IMR-90 (cell line): ENCODE measurements at regions not wholly inside any gene's neighbourhood (a gene's known extent, or its start where the extent isn't known, plus 50 kb on each side); places are given as distances from the start of the nearest gene placed in this dataset.

Source experiments
- ATAC-seq: fragments of 200-7000 bp; cut with Tn5 transposase; 2 replicates; pipeline ENCODE4 v1.9.1; 2020; ENCODE audit warnings: low read depth, mild to moderate bottlenecking, moderate library complexity
- BruUV-seq: library from RNA; stranded (reverse); fragments of 400-500 nt; replicated peaks from 2 replicates; lab custom pipeline; 2021; lab: Mats Ljungman, UMichigan
- CTCF ChIA-PET: fragments of 300-600 bp; formaldehyde crosslinking; extraction: SDS; loops from one replicate; lab custom pipeline; 2021; ENCODE audit warnings: antibody characterized with exemption; lab: Yijun Ruan, JAX
- POLR2A ChIA-PET: fragments of 300-600 bp; sonication (Branson Sonifier 250); formaldehyde crosslinking; loops from one replicate; lab custom pipeline; 2022; ENCODE audit warnings: antibody characterized with exemption; ENCODE audit not compliant: unreplicated experiment; lab: Charles Lee
- DNase-seq: peaks from one replicate; pipeline ENCODE4 v3.0.0; 2013
- H2AFZ ChIP-seq: replicated peaks from 2 replicates; pipeline ENCODE3; 2013; ENCODE audit warnings: low read length, mild to moderate bottlenecking; ENCODE audit not compliant: poor library complexity
- H2AK5ac ChIP-seq: 2 replicates; pipeline ENCODE4 v1.6.1; 2013; ENCODE audit warnings: low read depth, low read length, inconsistent platforms
- H2AK9ac ChIP-seq: replicated peaks from 2 replicates; pipeline ENCODE3; 2013; ENCODE audit warnings: mild to moderate bottlenecking, low read depth, low read length, moderate library complexity; ENCODE audit not compliant: poor library complexity
- H2BK120ac ChIP-seq: 2 replicates; pipeline ENCODE4 v1.6.1; 2013; ENCODE audit warnings: low read depth, low read length, inconsistent platforms
- H2BK15ac ChIP-seq: 3 replicates; pipeline ENCODE4 v1.6.1; 2013; ENCODE audit warnings: low read depth, low read length, inconsistent platforms
- H2BK20ac ChIP-seq: 2 replicates; pipeline ENCODE4 v1.6.1; 2013; ENCODE audit warnings: low read depth, mild to moderate bottlenecking, inconsistent platforms, low read length, moderate library complexity
- H2BK5ac ChIP-seq: 2 replicates; pipeline ENCODE4 v1.6.1; 2013; ENCODE audit warnings: mild to moderate bottlenecking, low read depth, low read length, inconsistent platforms; ENCODE audit not compliant: poor library complexity, severe bottlenecking
- H3K14ac ChIP-seq: replicated peaks from 2 replicates; pipeline ENCODE4 v1.6.1; 2013; ENCODE audit warnings: low read depth, low read length, inconsistent platforms
- H3K18ac ChIP-seq: 2 replicates; pipeline ENCODE4 v1.6.1; 2013; ENCODE audit warnings: low read depth, low read length, control low read depth
- H3K23ac ChIP-seq: 2 replicates; pipeline ENCODE4 v1.6.1; 2013; ENCODE audit warnings: low read depth, low read length, inconsistent platforms
- H3K27ac ChIP-seq: 2 replicates; pipeline ENCODE4 v1.5.1; 2013; ENCODE audit warnings: mild to moderate bottlenecking, control low read depth, low read length; ENCODE audit not compliant: insufficient read depth
- H3K27me3 ChIP-seq: 2 replicates; pipeline ENCODE4 v1.6.1; 2013; ENCODE audit warnings: low read length; ENCODE audit not compliant: control insufficient read depth, insufficient read depth
- H3K36me3 ChIP-seq: 2 replicates; pipeline ENCODE4 v1.6.1; 2013; ENCODE audit warnings: low read length, mixed read lengths; ENCODE audit not compliant: control insufficient read depth, insufficient read depth
- H3K4ac ChIP-seq: 2 replicates; pipeline ENCODE4 v1.6.1; 2013; ENCODE audit warnings: low read depth, low read length, inconsistent platforms
- H3K4me1 ChIP-seq: 2 replicates; pipeline ENCODE4 v1.6.1; 2013; ENCODE audit warnings: low read length, mixed read lengths; ENCODE audit not compliant: control insufficient read depth, insufficient read depth
- H3K4me2 ChIP-seq: 2 replicates; pipeline ENCODE4 v1.6.1; 2013; ENCODE audit warnings: low read depth, mild to moderate bottlenecking, control low read depth, low read length, moderate library complexity
- H3K4me3 ChIP-seq: 2 replicates; pipeline ENCODE4 v1.5.1; 2013; ENCODE audit warnings: low read depth, mild to moderate bottlenecking, control low read depth, low read length, moderate library complexity; ENCODE audit not compliant: insufficient read depth
- H3K56ac ChIP-seq: 2 replicates; pipeline ENCODE4 v1.6.1; 2013; ENCODE audit warnings: low read length, inconsistent platforms; ENCODE audit not compliant: insufficient read depth; ENCODE audit errors: extremely low read depth
- H3K79me1 ChIP-seq, 2 experiments: 2 replicates each; pipeline ENCODE4 v1.6.1; 2013; ENCODE audit warnings: low read length in 2 of 2, inconsistent platforms in 1 of 2, low read depth in 1 of 2
- H3K9ac ChIP-seq: 2 replicates; pipeline ENCODE4 v1.6.1; 2013; ENCODE audit warnings: low read depth, low read length, control low read depth
- H3K9me1 ChIP-seq: 2 replicates; pipeline ENCODE4 v1.6.1; 2013; ENCODE audit warnings: low read length, inconsistent platforms; ENCODE audit not compliant: insufficient read depth
- H3K9me3 ChIP-seq: 2 replicates; pipeline ENCODE4 v1.6.1; 2013; ENCODE audit warnings: low read length; ENCODE audit not compliant: control insufficient read depth, insufficient read depth
- H4K20me1 ChIP-seq: 2 replicates; pipeline ENCODE4 v1.6.1; 2013; ENCODE audit warnings: low read length, inconsistent platforms; ENCODE audit not compliant: insufficient read depth
- H4K5ac ChIP-seq: 2 replicates; pipeline ENCODE4 v1.6.1; 2013; ENCODE audit warnings: mild to moderate bottlenecking, low read depth, low read length, control low read depth
- H4K8ac ChIP-seq, 2 experiments: 2 replicates each; pipeline ENCODE4 v1.6.1; 2013; ENCODE audit warnings: low read depth in 2 of 2, low read length in 2 of 2, control low read depth in 1 of 2, inconsistent platforms in 1 of 2
- H4K91ac ChIP-seq: 2 replicates; pipeline ENCODE4 v1.6.1; 2013; ENCODE audit warnings: low read depth, low read length, inconsistent platforms; ENCODE audit not compliant: insufficient read depth
- BHLHE40 ChIP-seq: fragments of 150-350 bp; IDR thresholded peaks from 2 replicates; pipeline ENCODE4 v1.6.1; 2016; ENCODE audit warnings: mild to moderate bottlenecking, low read depth, low read length
- CEBPB ChIP-seq: IDR thresholded peaks from 2 replicates; pipeline ENCODE4 v1.6.1; 2012; ENCODE audit warnings: low read depth, low read length, improper control_type of control experiment
- CHD1 ChIP-seq: IDR thresholded peaks from 2 replicates; pipeline ENCODE4 v1.6.1; 2012; ENCODE audit warnings: low read depth, low read length, improper control_type of control experiment
- FOS ChIP-seq: fragments of 150-350 bp; IDR thresholded peaks from 2 replicates; pipeline ENCODE4 v1.6.1; 2016; ENCODE audit warnings: low read depth, low read length
- MAFK ChIP-seq: IDR thresholded peaks from 2 replicates; pipeline ENCODE4 v1.6.1; 2012; ENCODE audit warnings: low read depth, low read length, improper control_type of control experiment
- MAZ ChIP-seq: IDR thresholded peaks from 2 replicates; pipeline ENCODE4 v1.6.1; 2012; ENCODE audit warnings: low read depth, mild to moderate bottlenecking, low read length, improper control_type of control experiment, moderate library complexity, borderline replicate concordance
- MXI1 ChIP-seq: IDR thresholded peaks from 2 replicates; pipeline ENCODE4 v1.6.1; 2012; ENCODE audit warnings: low read depth, mild to moderate bottlenecking, low read length, moderate library complexity, borderline replicate concordance
- NFE2L2 ChIP-seq: fragments of 150-350 bp; IDR thresholded peaks from 2 replicates; pipeline ENCODE4 v1.6.1; 2016; ENCODE audit warnings: low read depth, mild to moderate bottlenecking, low read length
- POLR2A ChIP-seq: IDR thresholded peaks from 2 replicates; pipeline ENCODE4 v1.6.1; 2012; ENCODE audit warnings: mild to moderate bottlenecking, low read depth, low read length
- RAD21 ChIP-seq: IDR thresholded peaks from 2 replicates; pipeline ENCODE4 v1.6.1; 2012; ENCODE audit warnings: low read length, improper control_type of control experiment
- RCOR1 ChIP-seq: IDR thresholded peaks from 2 replicates; pipeline ENCODE4 v1.6.1; 2012; ENCODE audit warnings: mild to moderate bottlenecking, low read length, improper control_type of control experiment; ENCODE audit not compliant: insufficient replicate concordance
- RFX5 ChIP-seq: IDR thresholded peaks from 2 replicates; pipeline ENCODE4 v1.8.0; 2012; ENCODE audit warnings: low read depth, mild to moderate bottlenecking, low read length, moderate library complexity
- SMC3 ChIP-seq: fragments of 150-350 bp; IDR thresholded peaks from 2 replicates; pipeline ENCODE4 v1.6.1; 2016; ENCODE audit warnings: low read depth, mild to moderate bottlenecking, antibody characterized with exemption, low read length, moderate library complexity
- WGBS, 2 experiments: methylation state at CpG; one replicate each; pipeline versions ENCODE4 v1.1.5 to v1.1.7; 2013; ENCODE audit warnings: missing lambda C conversion rate in 2 of 2; ENCODE audit not compliant: insufficient read length in 1 of 2; ENCODE audit errors: extremely low coverage in 2 of 2; 5-methylcytosine and 5-hydroxymethylcytosine counted together
- dilution Hi-C: fragments of 300-500 bp; cut with HindIII; formaldehyde crosslinking; loops from one replicate; pipeline ENCODE4 v1.14.3; 2018; ENCODE audit warnings: low sequenced_read_pairs; ENCODE audit not compliant: unreplicated experiment
- in situ Hi-C: fragments of 300-500 bp; cut with MboI; formaldehyde crosslinking; loops from 3 replicates; pipeline ENCODE4 v1.14.3; 2019; ENCODE audit warnings: low sequenced_read_pairs, inconsistent platforms, mixed read lengths
- intact Hi-C: fragments of 100-400 bp; cut with micrococcal nuclease; formaldehyde crosslinking; loops from 2 replicates; pipeline ENCODE4 v1.10.0; 2022
- TF ChIP-seq, protein P1 (sequence below): fragments of 150-350 bp; IDR thresholded peaks from 2 replicates; pipeline ENCODE4 v1.6.1; 2016; ENCODE audit warnings: low read depth, mild to moderate bottlenecking, low read length, moderate library complexity, borderline replicate concordance
- TF ChIP-seq, protein P2 (sequence below): fragments of 150-350 bp; IDR thresholded peaks from 2 replicates; pipeline ENCODE4 v1.6.1; 2017; ENCODE audit warnings: mild to moderate bottlenecking, antibody characterized with exemption, low read length, low read depth
- TF ChIP-seq, protein P3 (sequence below): conservative IDR thresholded peaks from 2 replicates; pipeline ENCODE4 v1.5.1; 2012; ENCODE audit warnings: mild to moderate bottlenecking, low read depth, low read length, improper control_type of control experiment

DNA sequence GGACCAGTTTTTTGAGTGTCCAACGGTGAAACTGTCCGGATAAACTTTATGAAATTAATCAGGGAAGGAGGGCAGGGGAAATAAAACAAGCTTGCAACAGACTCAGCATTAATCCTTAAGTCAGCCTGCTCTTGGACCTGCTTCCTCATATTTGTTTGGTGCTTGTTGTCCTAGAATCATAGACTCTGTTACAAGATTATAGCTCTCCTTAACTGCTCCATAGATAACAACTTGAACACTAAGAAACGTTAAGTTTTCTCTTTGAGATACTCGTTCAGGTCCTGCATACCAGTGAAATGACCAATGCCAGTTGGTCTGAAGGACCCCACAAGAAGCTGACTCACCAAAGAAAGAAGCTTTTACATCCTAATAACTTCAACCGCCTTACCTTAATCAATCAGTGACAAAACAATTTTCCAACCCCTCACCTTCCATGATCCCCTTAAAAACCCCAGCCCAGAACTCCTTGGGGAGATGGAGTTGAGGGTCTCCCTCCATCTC is 493.2 kb downstream of the PID1 start:
- no peak overlapping the region for H3K9ac ChIP-seq
- no peak overlapping the region for H3K27ac ChIP-seq
- no peaks in the 10 kb centered on the region for H3K27me3 ChIP-seq
- no peaks in the 10 kb centered on the region for H3K36me3 ChIP-seq
- in situ Hi-C loops (no loop called here), dilution Hi-C loops (no loop called here), intact Hi-C loops (no loop called here)
- H3K4me2 ChIP-seq = no peak overlapping the region
- H2BK5ac ChIP-seq = no peak overlapping the region
- H2BK120ac ChIP-seq = no peak overlapping the region
- H3K4me1 ChIP-seq = no peaks in the 10 kb centered on the region
- TF ChIP-seq, protein P1, sequence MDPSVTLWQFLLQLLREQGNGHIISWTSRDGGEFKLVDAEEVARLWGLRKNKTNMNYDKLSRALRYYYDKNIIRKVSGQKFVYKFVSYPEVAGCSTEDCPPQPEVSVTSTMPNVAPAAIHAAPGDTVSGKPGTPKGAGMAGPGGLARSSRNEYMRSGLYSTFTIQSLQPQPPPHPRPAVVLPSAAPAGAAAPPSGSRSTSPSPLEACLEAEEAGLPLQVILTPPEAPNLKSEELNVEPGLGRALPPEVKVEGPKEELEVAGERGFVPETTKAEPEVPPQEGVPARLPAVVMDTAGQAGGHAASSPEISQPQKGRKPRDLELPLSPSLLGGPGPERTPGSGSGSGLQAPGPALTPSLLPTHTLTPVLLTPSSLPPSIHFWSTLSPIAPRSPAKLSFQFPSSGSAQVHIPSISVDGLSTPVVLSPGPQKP = no peak
- TF ChIP-seq BHLHE40 (no peak), MAFK (no peak), SMC3 (no peak), FOS (no peak), RFX5 (no peak), POLR2A (no peak), NFE2L2 (no peak), MXI1 (no peak), RAD21 (no peak), RCOR1 (no peak), CEBPB (no peak), MAZ (no peak), CHD1 (no peak)
- TF ChIP-seq, protein P2, sequence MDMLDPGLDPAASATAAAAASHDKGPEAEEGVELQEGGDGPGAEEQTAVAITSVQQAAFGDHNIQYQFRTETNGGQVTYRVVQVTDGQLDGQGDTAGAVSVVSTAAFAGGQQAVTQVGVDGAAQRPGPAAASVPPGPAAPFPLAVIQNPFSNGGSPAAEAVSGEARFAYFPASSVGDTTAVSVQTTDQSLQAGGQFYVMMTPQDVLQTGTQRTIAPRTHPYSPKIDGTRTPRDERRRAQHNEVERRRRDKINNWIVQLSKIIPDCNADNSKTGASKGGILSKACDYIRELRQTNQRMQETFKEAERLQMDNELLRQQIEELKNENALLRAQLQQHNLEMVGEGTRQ = no peak
- TF ChIP-seq, protein P3, sequence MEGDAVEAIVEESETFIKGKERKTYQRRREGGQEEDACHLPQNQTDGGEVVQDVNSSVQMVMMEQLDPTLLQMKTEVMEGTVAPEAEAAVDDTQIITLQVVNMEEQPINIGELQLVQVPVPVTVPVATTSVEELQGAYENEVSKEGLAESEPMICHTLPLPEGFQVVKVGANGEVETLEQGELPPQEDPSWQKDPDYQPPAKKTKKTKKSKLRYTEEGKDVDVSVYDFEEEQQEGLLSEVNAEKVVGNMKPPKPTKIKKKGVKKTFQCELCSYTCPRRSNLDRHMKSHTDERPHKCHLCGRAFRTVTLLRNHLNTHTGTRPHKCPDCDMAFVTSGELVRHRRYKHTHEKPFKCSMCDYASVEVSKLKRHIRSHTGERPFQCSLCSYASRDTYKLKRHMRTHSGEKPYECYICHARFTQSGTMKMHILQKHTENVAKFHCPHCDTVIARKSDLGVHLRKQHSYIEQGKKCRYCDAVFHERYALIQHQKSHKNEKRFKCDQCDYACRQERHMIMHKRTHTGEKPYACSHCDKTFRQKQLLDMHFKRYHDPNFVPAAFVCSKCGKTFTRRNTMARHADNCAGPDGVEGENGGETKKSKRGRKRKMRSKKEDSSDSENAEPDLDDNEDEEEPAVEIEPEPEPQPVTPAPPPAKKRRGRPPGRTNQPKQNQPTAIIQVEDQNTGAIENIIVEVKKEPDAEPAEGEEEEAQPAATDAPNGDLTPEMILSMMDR = no peak
- peak; percentile 4 for DNase-seq
- H2BK20ac ChIP-seq = no peak overlapping the region
- H4K8ac ChIP-seq = no peak overlapping the region
- H3K56ac ChIP-seq = no peak overlapping the region
- no peaks in the 10 kb centered on the region for H4K20me1 ChIP-seq
- no peaks in the 10 kb centered on the region for H3K9me1 ChIP-seq
- no peak overlapping the region for H2AK5ac ChIP-seq
- no peak overlapping the region for H4K91ac ChIP-seq
- H2BK15ac ChIP-seq = no peak overlapping the region
- H3K4ac ChIP-seq = no peak overlapping the region
- no TSS peak for BruUV-seq
- H4K5ac ChIP-seq = no peak overlapping the region
- H3K9me3 ChIP-seq = peaks cover 8% of the 10 kb centered on the region
- H2AFZ ChIP-seq = no peak overlapping the region
- ChIA-PET POLR2A (no interaction called here), CTCF (no interaction called here)
- no peak overlapping the region for H3K4me3 ChIP-seq
- H2AK9ac ChIP-seq = no peak overlapping the region
- no peak overlapping the region for H3K14ac ChIP-seq
- no peak overlapping the region for H3K18ac ChIP-seq
- no peak overlapping the region for H3K23ac ChIP-seq
- WGBS, 2 experiments = 37% methylated on average over 2 of the region's 5 CpGs; no CpG with 5 or more reads in 1 of the 2 experiments
- ATAC-seq = no peak
- H3K79me1 ChIP-seq = no peaks in the 10 kb centered on the region
